SJCRH30 (cell line): ENCODE measurements at regions not wholly inside any gene's neighbourhood (a gene's known extent, or its start where the extent isn't known, plus 50 kb on each side); places are given as distances from the start of the nearest gene placed in this dataset.

Experiments used
- DNase-seq, 2 experiments: peaks; one replicate each; pipeline ENCODE4 v3.0.0-alpha.2; 2015 to 2020
- H3K27ac ChIP-seq: fragments of 250-450 bp; sonication (Bioruptor Pico); 2 replicates; pipeline ENCODE4 v1.5.1; 2020; ENCODE audit warnings: mild to moderate bottlenecking, moderate library complexity
- H3K27me3 ChIP-seq: fragments of 250-450 bp; sonication (Bioruptor Pico); 2 replicates; pipeline ENCODE4 v1.5.1; 2020; ENCODE audit warnings: mild to moderate bottlenecking, moderate library complexity
- H3K36me3 ChIP-seq: fragments of 250-450 bp; sonication (Bioruptor Pico); 2 replicates; pipeline ENCODE4 v1.5.1; 2020; ENCODE audit warnings: mild to moderate bottlenecking, moderate library complexity
- H3K4me1 ChIP-seq: fragments of 250-450 bp; sonication (Bioruptor Pico); 2 replicates; pipeline ENCODE4 v1.5.1; 2020; ENCODE audit warnings: mild to moderate bottlenecking, moderate library complexity
- H3K4me3 ChIP-seq: fragments of 250-450 bp; sonication (Bioruptor Pico); 2 replicates; pipeline ENCODE4 v1.5.1; 2020; ENCODE audit warnings: mild to moderate bottlenecking, moderate library complexity
- H3K9me3 ChIP-seq: fragments of 250-450 bp; sonication (Bioruptor Pico); replicated peaks from 2 replicates; pipeline ENCODE4 v1.5.1; 2020; ENCODE audit warnings: mild to moderate bottlenecking, moderate library complexity

GRCh38 chr2:187982668-187983067, 309.0 kb upstream of the GULP1 start:
- Histone ChIP-seq H3K27me3 (no peaks in the 10 kb centered on the region), H3K27ac (no peak overlapping the region; the same call in 1 of the 2 replicates)

GRCh38 chr2:187985195-187985594, 306.5 kb upstream of the GULP1 start:
- Histone ChIP-seq H3K9me3 (no peaks in the 10 kb centered on the region), H3K4me1 (peaks cover 26% of the 10 kb centered on the region), H3K27me3 (no peaks in the 10 kb centered on the region), H3K36me3 (no peaks in the 10 kb centered on the region), H3K4me3 (no peak overlapping the region), H3K27ac (no peak overlapping the region)
- DNase-seq = no peak

More at GRCh38 chr2:187982668-187983067, 309.0 kb upstream of the GULP1 start:
- Histone ChIP-seq H3K4me3 (no peak overlapping the region), H3K36me3 (no peaks in the 10 kb centered on the region), H3K4me1 (peaks cover 26% of the 10 kb centered on the region), H3K9me3 (no peaks in the 10 kb centered on the region)
- peak; percentile 46 to 90 for DNase-seq

GRCh38 chr2:187985923-187986322, 305.8 kb upstream of the GULP1 start:
- no peak for DNase-seq
- Histone ChIP-seq H3K36me3 (no peaks in the 10 kb centered on the region), H3K4me3 (no peak overlapping the region), H3K27ac (no peak overlapping the region), H3K27me3 (no peaks in the 10 kb centered on the region), H3K9me3 (no peaks in the 10 kb centered on the region), H3K4me1 (peaks cover 26% of the 10 kb centered on the region)

- H3K27ac ChIP-seq = no peak overlapping the region
- peak in 1 of 2 experiments; percentile 13 for DNase-seq
Observed at GRCh38 chr2:187986390-187987105, 305.1 kb upstream of the GULP1 start.

GRCh38 chr2:187988348-187988747, 303.3 kb upstream of the GULP1 start:
- DNase-seq = no peak
- Histone ChIP-seq H3K36me3 (no peaks in the 10 kb centered on the region), H3K4me3 (no peak overlapping the region), H3K4me1 (peaks cover 25% of the 10 kb centered on the region), H3K27me3 (no peaks in the 10 kb centered on the region), H3K9me3 (no peaks in the 10 kb centered on the region), H3K27ac (no peak overlapping the region)

More at GRCh38 chr2:187986390-187987105, 305.1 kb upstream of the GULP1 start:
- Histone ChIP-seq H3K27me3 (no peaks in the 10 kb centered on the region), H3K4me3 (no peak overlapping the region), H3K36me3 (no peaks in the 10 kb centered on the region), H3K9me3 (no peaks in the 10 kb centered on the region), H3K4me1 (peaks cover 26% of the 10 kb centered on the region)

- Histone ChIP-seq H3K4me1 (peaks cover 34% of the 10 kb centered on the region), H3K27ac (no peak overlapping the region), H3K4me3 (no peak overlapping the region), H3K27me3 (no peaks in the 10 kb centered on the region), H3K36me3 (no peaks in the 10 kb centered on the region), H3K9me3 (no peaks in the 10 kb centered on the region)
- no peak for DNase-seq
Observed at GRCh38 chr2:187989925-187990623, 301.6 kb upstream of the GULP1 start.

- H3K36me3 ChIP-seq = no peaks in the 10 kb centered on the region
- no peak overlapping the region for H3K4me3 ChIP-seq
- H3K4me1 ChIP-seq = peaks cover 30% of the 10 kb centered on the region
- H3K9me3 ChIP-seq = no peaks in the 10 kb centered on the region
- DNase-seq = no peak
- H3K27me3 ChIP-seq = no peaks in the 10 kb centered on the region
- H3K27ac ChIP-seq = no peak overlapping the region
Observed at GRCh38 chr2:187991389-187991788, 300.3 kb upstream of the GULP1 start.

- no peaks in the 10 kb centered on the region for H3K9me3 ChIP-seq
- DNase-seq = peak; percentile 90 to 93
- H3K27me3 ChIP-seq = no peaks in the 10 kb centered on the region
- no peaks in the 10 kb centered on the region for H3K36me3 ChIP-seq
- no peak overlapping the region for H3K4me3 ChIP-seq
- peaks cover 28% of the 10 kb centered on the region for H3K4me1 ChIP-seq
- H3K27ac ChIP-seq = peak overlapping the region; percentile 55
Observed at GRCh38 chr2:187994464-187995331, 297.0 kb upstream of the GULP1 start.

GRCh38 chr2:187995556-187995955, 296.1 kb upstream of the GULP1 start:
- H3K27ac ChIP-seq = no peak overlapping the region
- no peaks in the 10 kb centered on the region for H3K36me3 ChIP-seq
- H3K27me3 ChIP-seq = no peaks in the 10 kb centered on the region
- H3K4me3 ChIP-seq = no peak overlapping the region
- no peak for DNase-seq
- peaks cover 28% of the 10 kb centered on the region for H3K4me1 ChIP-seq
- H3K9me3 ChIP-seq = no peaks in the 10 kb centered on the region

GRCh38 chr2:187996630-187997029, 295.0 kb upstream of the GULP1 start:
- DNase-seq = no peak
- no peaks in the 10 kb centered on the region for H3K27me3 ChIP-seq
- no peaks in the 10 kb centered on the region for H3K36me3 ChIP-seq
- H3K4me3 ChIP-seq = no peak overlapping the region
- H3K4me1 ChIP-seq = peaks cover 28% of the 10 kb centered on the region
- H3K27ac ChIP-seq = no peak overlapping the region
- H3K9me3 ChIP-seq = no peaks in the 10 kb centered on the region

GRCh38 chr2:188000189-188000588, 291.5 kb upstream of the GULP1 start:
- Histone ChIP-seq H3K4me1 (peaks cover under 1% of the 10 kb centered on the region), H3K27ac (no peak overlapping the region), H3K27me3 (no peaks in the 10 kb centered on the region), H3K36me3 (no peaks in the 10 kb centered on the region), H3K4me3 (no peak overlapping the region), H3K9me3 (no peaks in the 10 kb centered on the region)
- no peak for DNase-seq

- Histone ChIP-seq H3K4me1 (no peaks in the 10 kb centered on the region), H3K36me3 (no peaks in the 10 kb centered on the region), H3K27me3 (no peaks in the 10 kb centered on the region), H3K9me3 (no peaks in the 10 kb centered on the region), H3K27ac (no peak overlapping the region), H3K4me3 (no peak overlapping the region)
- no peak for DNase-seq
Observed at GRCh38 chr2:188003800-188004199, 287.9 kb upstream of the GULP1 start.

GRCh38 chr2:188013767-188014166, 277.9 kb upstream of the GULP1 start:
- DNase-seq = no peak
- no peaks in the 10 kb centered on the region for H3K36me3 ChIP-seq
- H3K27me3 ChIP-seq = no peaks in the 10 kb centered on the region
- H3K9me3 ChIP-seq = 0 out of 2 replicates have a peak, but pooled peaks cover 3% of the 10 kb centered on the region
- no peak overlapping the region for H3K27ac ChIP-seq
- no peaks in the 10 kb centered on the region for H3K4me1 ChIP-seq
- H3K4me3 ChIP-seq = no peak overlapping the region

GRCh38 chr2:188016917-188017316, 274.8 kb upstream of the GULP1 start:
- Histone ChIP-seq H3K4me3 (no peak overlapping the region), H3K27me3 (no peaks in the 10 kb centered on the region), H3K36me3 (no peaks in the 10 kb centered on the region), H3K9me3 (peaks cover 5% of the 10 kb centered on the region; the same call in 1 of the 2 replicates), H3K27ac (no peak overlapping the region), H3K4me1 (no peaks in the 10 kb centered on the region)
- DNase-seq = no peak

GRCh38 chr2:188022389-188022788, 269.3 kb upstream of the GULP1 start:
- Histone ChIP-seq H3K27me3 (no peaks in the 10 kb centered on the region), H3K4me1 (peaks cover 17% of the 10 kb centered on the region), H3K4me3 (no peak overlapping the region), H3K36me3 (no peaks in the 10 kb centered on the region), H3K27ac (no peak overlapping the region), H3K9me3 (peaks cover 5% of the 10 kb centered on the region; the same call in 1 of the 2 replicates)
- DNase-seq = peak in 1 of 2 experiments; percentile 33
